22Rv1 (cell line): ENCODE measurements at regions not wholly inside any gene's neighbourhood (a gene's known extent, or its start where the extent isn't known, plus 50 kb on each side); places are given as distances from the start of the nearest gene placed in this dataset.
"Not testable (repeated sequence)": the region's sequence is repeated elsewhere in the genome, so short reads cannot be mapped to it uniquely, and the experiment has no call there.

Source experiments
- ZFX ChIP-seq: fragments of 450-650 bp; IDR thresholded peaks from 2 replicates; pipeline ENCODE4 v1.6.1; 2017; ENCODE audit warnings: antibody characterized with exemption, borderline replicate concordance
- TF ChIP-seq, protein P1 (sequence below): fragments of 450-650 bp; IDR thresholded peaks from 2 replicates; pipeline ENCODE4 v1.5.1; 2017; ENCODE audit warnings: mild to moderate bottlenecking

DNA sequence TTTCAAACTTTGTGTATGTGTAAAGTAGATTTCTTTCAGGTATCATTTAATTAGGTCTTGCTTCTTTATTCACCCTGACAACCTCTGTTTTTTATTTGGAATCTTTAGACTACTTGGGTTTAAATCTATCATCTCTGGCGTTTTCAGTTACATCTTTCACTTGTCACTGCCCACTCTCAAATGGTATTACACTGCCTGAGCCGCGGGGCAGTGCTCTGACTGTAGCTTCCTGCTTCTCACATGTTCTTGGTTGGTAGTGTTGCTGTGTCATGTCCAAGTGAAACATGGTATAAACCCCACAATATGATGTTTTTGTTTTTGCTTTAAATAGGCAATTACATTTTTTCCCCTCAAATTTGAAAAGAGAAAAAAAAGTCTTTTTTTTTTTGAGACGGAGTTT lies 68.3 kb downstream of the GOLGA6L22 start:
- TF ChIP-seq, protein P1, sequence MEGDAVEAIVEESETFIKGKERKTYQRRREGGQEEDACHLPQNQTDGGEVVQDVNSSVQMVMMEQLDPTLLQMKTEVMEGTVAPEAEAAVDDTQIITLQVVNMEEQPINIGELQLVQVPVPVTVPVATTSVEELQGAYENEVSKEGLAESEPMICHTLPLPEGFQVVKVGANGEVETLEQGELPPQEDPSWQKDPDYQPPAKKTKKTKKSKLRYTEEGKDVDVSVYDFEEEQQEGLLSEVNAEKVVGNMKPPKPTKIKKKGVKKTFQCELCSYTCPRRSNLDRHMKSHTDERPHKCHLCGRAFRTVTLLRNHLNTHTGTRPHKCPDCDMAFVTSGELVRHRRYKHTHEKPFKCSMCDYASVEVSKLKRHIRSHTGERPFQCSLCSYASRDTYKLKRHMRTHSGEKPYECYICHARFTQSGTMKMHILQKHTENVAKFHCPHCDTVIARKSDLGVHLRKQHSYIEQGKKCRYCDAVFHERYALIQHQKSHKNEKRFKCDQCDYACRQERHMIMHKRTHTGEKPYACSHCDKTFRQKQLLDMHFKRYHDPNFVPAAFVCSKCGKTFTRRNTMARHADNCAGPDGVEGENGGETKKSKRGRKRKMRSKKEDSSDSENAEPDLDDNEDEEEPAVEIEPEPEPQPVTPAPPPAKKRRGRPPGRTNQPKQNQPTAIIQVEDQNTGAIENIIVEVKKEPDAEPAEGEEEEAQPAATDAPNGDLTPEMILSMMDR = not testable (repeated sequence)
- not testable (repeated sequence) for TF ChIP-seq ZFX
